Body of pancreas (tissue), 4 donors: ENCODE measurements at regions not wholly inside any gene's neighbourhood (a gene's known extent, or its start where the extent isn't known, plus 50 kb on each side); places are given as distances from the start of the nearest gene placed in this dataset.

Experiments used
- ATAC-seq: fragments of 150-250 bp; one replicate; pipeline ENCODE4 v1.9.1; 2016
- DNase-seq, 4 donors: peaks; one replicate each; pipeline ENCODE4 v3.0.0-alpha.2; 2019
- H3K27ac ChIP-seq, 4 donors: fragments of 200-600 bp; sonication (generic); 1 replicate in 3 of 4; 2 replicates in 1 of 4; pipeline versions ENCODE4 v1.5.1 to v1.6.1; 2016 to 2019; ENCODE audit warnings: mild to moderate bottlenecking in 1 of 4, mixed read lengths in 1 of 4, moderate library complexity in 1 of 4
- H3K27me3 ChIP-seq, 2 donors: fragments of 200-600 bp; sonication (generic); one replicate each; pipeline ENCODE4 v1.6.0; 2016; ENCODE audit warnings: mild to moderate bottlenecking in 1 of 2
- H3K36me3 ChIP-seq, 2 donors: fragments of 200-600 bp; sonication (generic); replicated peaks in 1 of 2; 2 replicates each; pipeline ENCODE4 v1.5.1; 2016; ENCODE audit warnings: low read depth in 2 of 2; ENCODE audit not compliant: insufficient read depth in 1 of 2
- H3K4me1 ChIP-seq: fragments of 200-600 bp; sonication (generic); one replicate; pipeline ENCODE4 v1.6.0; 2016
- H3K4me3 ChIP-seq, 2 donors: fragments of 200-600 bp; sonication (generic); 1 replicate in 1 of 2; 2 replicates in 1 of 2; pipeline ENCODE4 v1.5.1; 2016 to 2019
- H3K9me3 ChIP-seq, 3 donors: fragments of 200-600 bp; sonication (generic); 1 replicate in 2 of 3; 2 replicates in 1 of 3; pipeline ENCODE4 v1.5.1; 2016
- CTCF ChIP-seq, 7 experiments: fragments of 450-650 bp in 4 of 7; fragments of 200-600 bp in 3 of 7; sonication (generic) in 3 of 7; IDR thresholded peaks; one replicate each; pipeline ENCODE4 v1.5.1; 2016 to 2019; ENCODE audit warnings: antibody characterized with exemption in 7 of 7
- POLR2A ChIP-seq, 3 donors: fragments of 450-650 bp; IDR thresholded peaks; one replicate each; pipeline ENCODE4 v1.6.1; 2016; ENCODE audit warnings: antibody characterized with exemption in 3 of 3, mild to moderate bottlenecking in 2 of 3
- WGBS, 2 donors: methylation state at CpG; one replicate each; pipeline ENCODE4 v1.1.5; 2017; 5-methylcytosine and 5-hydroxymethylcytosine counted together
- intact Hi-C: fragments of 100-400 bp; cut with DNase I; formaldehyde crosslinking; loops from one replicate; pipeline ENCODE4 v1.15.1; 2023

- Histone ChIP-seq H3K27ac (no peak overlapping the region), H3K36me3 (no peaks in the 10 kb centered on the region), H3K27me3 (no peaks in the 10 kb centered on the region), H3K4me1 (no peaks in the 10 kb centered on the region), H3K9me3 (no peaks in the 10 kb centered on the region), H3K4me3 (no peak overlapping the region)
- DNase-seq (no peak), ATAC-seq (no peak)
- 50 to 60% methylated on average over 7 of the region's 7 CpGs for WGBS, 2 donors
- TF ChIP-seq CTCF (IDR thresholded peaks at IDR 0.05) (no peak), POLR2A (IDR thresholded peaks at IDR 0.05) (no peak)
- intact Hi-C loops, result no loop called here
Measured at GRCh38 chr1:163406772-163407171, 85.0 kb downstream of the NUF2 start.

GRCh38 chr1:163408262-163408661 lies 86.5 kb downstream of the NUF2 start:
- Histone ChIP-seq H3K4me1 (no peaks in the 10 kb centered on the region), H3K27ac (no peak overlapping the region), H3K27me3 (no peaks in the 10 kb centered on the region), H3K9me3 (no peaks in the 10 kb centered on the region), H3K4me3 (no peak overlapping the region), H3K36me3 (no peaks in the 10 kb centered on the region)
- intact Hi-C loops, result no loop called here
- 80 to 82% methylated on average over 24 of the region's 24 CpGs for WGBS, 2 donors
- ATAC-seq (no peak), DNase-seq (no peak)
- TF ChIP-seq CTCF (IDR thresholded peaks at IDR 0.05), result no peak
- TF ChIP-seq POLR2A (IDR thresholded peaks at IDR 0.05), result no peak

- intact Hi-C loops, result no loop called here
- Histone ChIP-seq H3K4me1 (no peaks in the 10 kb centered on the region), H3K27ac (no peak overlapping the region), H3K27me3 (no peaks in the 10 kb centered on the region), H3K9me3 (no peaks in the 10 kb centered on the region), H3K36me3 (no peaks in the 10 kb centered on the region), H3K4me3 (no peak overlapping the region)
- TF ChIP-seq CTCF (IDR thresholded peaks at IDR 0.05) (peak; percentile 62 to 70 (median 67)), POLR2A (IDR thresholded peaks at IDR 0.05) (no peak)
- WGBS, 2 donors, result 10 to 17% methylated on average over 10 of the region's 10 CpGs
- peak; percentile 24 to 61 (median 40) for DNase-seq
- no peak for ATAC-seq
Measured at GRCh38 chr1:163410073-163410999, 88.6 kb downstream of the NUF2 start.

- DNase-seq (no peak), ATAC-seq (no peak)
- H3K27ac ChIP-seq, result no peak overlapping the region
- H3K4me1 ChIP-seq, result no peaks in the 10 kb centered on the region
- intact Hi-C loops, result no loop called here
- H3K9me3 ChIP-seq, result no peaks in the 10 kb centered on the region
- WGBS, 2 donors, result 79 to 91% methylated on average over 1 of the region's 1 CpG
- TF ChIP-seq POLR2A (IDR thresholded peaks at IDR 0.05) (no peak), CTCF (IDR thresholded peaks at IDR 0.05) (no peak)
- no peaks in the 10 kb centered on the region for H3K36me3 ChIP-seq
- no peak overlapping the region for H3K4me3 ChIP-seq
- H3K27me3 ChIP-seq, result no peaks in the 10 kb centered on the region
Measured at GRCh38 chr1:163412221-163412620, 90.5 kb downstream of the NUF2 start.

- no peak for ATAC-seq
- no peak for DNase-seq
- Histone ChIP-seq H3K9me3 (no peaks in the 10 kb centered on the region), H3K27me3 (no peaks in the 10 kb centered on the region), H3K27ac (no peak overlapping the region), H3K4me1 (no peaks in the 10 kb centered on the region), H3K4me3 (no peak overlapping the region), H3K36me3 (no peaks in the 10 kb centered on the region)
- TF ChIP-seq POLR2A (IDR thresholded peaks at IDR 0.05) (no peak), CTCF (IDR thresholded peaks at IDR 0.05) (no peak)
- intact Hi-C loops, result no loop called here
- 57 to 74% methylated on average over 3 of the region's 3 CpGs for WGBS, 2 donors
Measured at GRCh38 chr1:163414778-163415177, 93.0 kb downstream of the NUF2 start.
